K562 (cell line): ENCODE measurements at regions not wholly inside any gene's neighbourhood (a gene's known extent, or its start where the extent isn't known, plus 50 kb on each side); places are given as distances from the start of the nearest gene placed in this dataset.
A peak's percentile ranks its signal among the peaks of the same experiment; 100 is the strongest.

Experiments
- ATAC-seq: fragments of 200-7000 bp; cut with Tn5 transposase; 3 replicates; pipeline ENCODE4 v1.9.1; 2020; ENCODE audit warnings: moderate library complexity
- BruUV-seq: library from RNA; stranded (reverse); fragments of 400-500 nt; replicated peaks from 2 replicates; lab custom pipeline; 2021; lab: Mats Ljungman, UMichigan
- CTCF ChIA-PET: fragments of 300-600 bp; formaldehyde crosslinking; extraction: SDS; loops from one replicate; lab custom pipeline; 2021; ENCODE audit warnings: low intra/inter-chr PET ratio; lab: Yijun Ruan, JAX
- POLR2A ChIA-PET: fragments of 300-600, 350-650 bp; sonication (Branson Sonifier 250); formaldehyde crosslinking; extraction: SDS; loops from one replicate; lab custom pipeline; 2021; ENCODE audit warnings: antibody characterized with exemption, inconsistent platforms; lab: Yijun Ruan, JAX
- DNase-seq, 4 experiments: peaks; one replicate each; pipeline versions ENCODE4 v3.0.0 to v3.0.0-alpha.2; 2011 to 2018; ENCODE audit warnings: low spot score in 3 of 4, mixed read lengths in 3 of 4; ENCODE audit errors: extremely low read depth in 1 of 4
- FAIRE-seq: peaks from 2 replicates; lab custom pipeline; 2011; peaks lifted over from hg19 to GRCh38; lab: Jason Lieb, UNC
- H2AFZ ChIP-seq: 2 replicates; pipeline ENCODE4 v1.6.0; 2011; ENCODE audit warnings: low read depth, low read length, control low read depth, inconsistent platforms
- H3K27ac ChIP-seq: fragments of 200-600 bp; 3 replicates; pipeline ENCODE4 v1.8.0; 2011; ENCODE audit warnings: low read depth, mild to moderate bottlenecking, control low read depth, inconsistent platforms, low read length, moderate library complexity, mixed read lengths; ENCODE audit errors: extremely low read depth
- H3K27me3 ChIP-seq, 2 experiments: fragments of 300-600 bp in 1 of 2; 2 replicates in 1 of 2; 3 replicates in 1 of 2; pipeline versions ENCODE4 v1.6.0 to v1.8.0; 2011; ENCODE audit warnings: inconsistent platforms in 2 of 2, low read length in 2 of 2, mild to moderate bottlenecking in 1 of 2, mixed read lengths in 1 of 2, moderate library complexity in 1 of 2; ENCODE audit not compliant: control insufficient read depth in 2 of 2, insufficient read depth in 2 of 2
- H3K36me3 ChIP-seq: fragments of 300-600 bp; 3 replicates; pipeline ENCODE4 v1.8.0; 2011; ENCODE audit warnings: mild to moderate bottlenecking, low read length, inconsistent platforms; ENCODE audit not compliant: control insufficient read depth, insufficient read depth
- H3K4me1 ChIP-seq, 2 experiments: fragments of 200-600 bp in 1 of 2; replicated peaks in 1 of 2; 2 replicates in 1 of 2; 3 replicates in 1 of 2; pipeline versions ENCODE4 v1.5.1 to v1.8.0; 2011; ENCODE audit warnings: inconsistent platforms in 2 of 2, low read length in 2 of 2, mild to moderate bottlenecking in 1 of 2, mixed read lengths in 1 of 2, moderate library complexity in 1 of 2; ENCODE audit not compliant: control insufficient read depth in 2 of 2, insufficient read depth in 2 of 2
- H3K4me2 ChIP-seq: 2 replicates; pipeline ENCODE4 v1.6.1; 2011; ENCODE audit warnings: low read length, control low read depth, inconsistent platforms, mixed read lengths; ENCODE audit not compliant: insufficient read depth
- H3K4me3 ChIP-seq: fragments of 200-600 bp; sonication (generic), shearing (Covaris generic); 2 replicates; pipeline ENCODE4 v1.5.1; 2016; ENCODE audit warnings: control low read depth, inconsistent platforms
- H3K79me2 ChIP-seq: fragments of 200-600 bp; 3 replicates; pipeline ENCODE4 v1.8.0; 2011; ENCODE audit warnings: low read length, inconsistent platforms; ENCODE audit not compliant: control insufficient read depth, insufficient read depth
- H3K9ac ChIP-seq, 2 experiments: 2 replicates each; pipeline versions ENCODE4 v1.6.0 to v1.6.1; 2011; ENCODE audit warnings: low read depth in 2 of 2, low read length in 2 of 2, control low read depth in 1 of 2, inconsistent platforms in 1 of 2, mild to moderate bottlenecking in 1 of 2, mixed read lengths in 1 of 2; ENCODE audit not compliant: insufficient read depth in 1 of 2
- H3K9me1 ChIP-seq: one replicate; pipeline ENCODE4 v1.6.0; 2011; ENCODE audit warnings: inconsistent platforms, mild to moderate bottlenecking, low read length, moderate library complexity; ENCODE audit not compliant: control insufficient read depth, insufficient read depth
- H3K9me3 ChIP-seq: replicated peaks from 2 replicates; pipeline ENCODE4 v1.5.1; 2011; ENCODE audit warnings: low read depth, low read length, inconsistent platforms; ENCODE audit not compliant: control insufficient read depth, insufficient read depth
- H4K20me1 ChIP-seq: replicated peaks from 2 replicates; pipeline ENCODE4 v1.6.1; 2011; ENCODE audit warnings: low read length, inconsistent platforms, mixed read lengths; ENCODE audit not compliant: control insufficient read depth, insufficient read depth
- CBFB ChIP-seq: sonication (generic); formaldehyde crosslinking; IDR thresholded peaks from 2 replicates; pipeline ENCODE4 v1.4.0; 2020; ENCODE audit warnings: mild to moderate bottlenecking, missing genetic modification reagents
- CCNT2 ChIP-seq: IDR thresholded peaks from 2 replicates; pipeline ENCODE4 v1.6.1; 2011; ENCODE audit warnings: borderline replicate concordance, low read depth, mild to moderate bottlenecking, moderate library complexity, mixed read lengths, low read length; ENCODE audit not compliant: insufficient read length; ENCODE audit errors: extremely low read depth
- FOXK1 ChIP-seq: sonication (generic); formaldehyde crosslinking; IDR thresholded peaks from 2 replicates; pipeline ENCODE4 v1.8.0; 2022; ENCODE audit warnings: missing genetic modification reagents, mild to moderate bottlenecking, borderline replicate concordance
- HDAC6 ChIP-seq: IDR thresholded peaks from 2 replicates; pipeline ENCODE4 v1.6.1; 2012; ENCODE audit warnings: low read depth, mild to moderate bottlenecking, control low read depth, inconsistent platforms, low read length, moderate library complexity
- MAZ ChIP-seq, 2 experiments: fragments of 450-650 bp in 1 of 2; sonication (generic) in 1 of 2; formaldehyde crosslinking; IDR thresholded peaks in 1 of 2; conservative IDR thresholded peaks in 1 of 2; 2 replicates each; pipeline versions ENCODE4 v1.4.0 to v1.5.0; 2020; ENCODE audit warnings: mild to moderate bottlenecking in 1 of 2, missing genetic modification reagents in 1 of 2
- MCM3 ChIP-seq: fragments of 450-650 bp; IDR thresholded peaks from 2 replicates; pipeline ENCODE4 v1.6.1; 2016
- MCM5 ChIP-seq: fragments of 450-650 bp; IDR thresholded peaks from 2 replicates; pipeline ENCODE4 v1.6.1; 2016; ENCODE audit warnings: low read depth
- NFE2L1 ChIP-seq: fragments of 450-650 bp; IDR thresholded peaks from 2 replicates; pipeline ENCODE4 v1.6.1; 2016; ENCODE audit warnings: missing genetic modification characterization, low read depth, mild to moderate bottlenecking, missing compliant biosample characterization, moderate library complexity, borderline replicate concordance
- NFRKB ChIP-seq: fragments of 450-650 bp; IDR thresholded peaks from 2 replicates; pipeline ENCODE4 v1.6.1; 2016; ENCODE audit warnings: low read depth
- PHB ChIP-seq: fragments of 250-450 bp; sonication (Bioruptor Pico); IDR thresholded peaks from 2 replicates; pipeline ENCODE4 v1.5.0; 2021
- ZNF140 ChIP-seq: fragments of 250-450 bp; sonication (Bioruptor Pico); IDR thresholded peaks from 2 replicates; pipeline ENCODE4 v1.8.0; 2021; ENCODE audit warnings: moderate library complexity, mild to moderate bottlenecking, inconsistent platforms
- ZNF232 ChIP-seq: sonication (generic); formaldehyde crosslinking; IDR thresholded peaks from 2 replicates; pipeline ENCODE4 v1.8.0; 2022; ENCODE audit warnings: mild to moderate bottlenecking, missing genetic modification reagents
- WGBS: fragments of 100-300 bp; shearing (Covaris generic); methylation state at CpG from one replicate; pipeline ENCODE4 v1.1.6; 2016; ENCODE audit warnings: low coverage, mixed read lengths; ENCODE audit not compliant: insufficient coverage; ENCODE audit errors: missing lambda C conversion rate; 5-methylcytosine and 5-hydroxymethylcytosine counted together
- in situ Hi-C: fragments of 300-500 bp; cut with MboI; formaldehyde crosslinking; loops from 4 replicates; pipeline ENCODE4 v1.15.0; 2018; ENCODE audit warnings: inconsistent platforms, mixed read lengths
- intact Hi-C: fragments of 100-400 bp; cut with micrococcal nuclease; formaldehyde crosslinking; loops from 2 replicates; pipeline ENCODE4 v1.14.2; 2022
- TF ChIP-seq, protein P1 (sequence below): fragments of 450-650 bp; IDR thresholded peaks from 2 replicates; pipeline ENCODE4 v1.6.1; 2017; ENCODE audit warnings: antibody characterized with exemption
- TF ChIP-seq, protein P2 (sequence below): sonication (generic); formaldehyde crosslinking; IDR thresholded peaks from 2 replicates; pipeline ENCODE4 v1.8.0; 2022; ENCODE audit warnings: missing genetic modification reagents, mild to moderate bottlenecking, moderate library complexity, borderline replicate concordance

DNA sequence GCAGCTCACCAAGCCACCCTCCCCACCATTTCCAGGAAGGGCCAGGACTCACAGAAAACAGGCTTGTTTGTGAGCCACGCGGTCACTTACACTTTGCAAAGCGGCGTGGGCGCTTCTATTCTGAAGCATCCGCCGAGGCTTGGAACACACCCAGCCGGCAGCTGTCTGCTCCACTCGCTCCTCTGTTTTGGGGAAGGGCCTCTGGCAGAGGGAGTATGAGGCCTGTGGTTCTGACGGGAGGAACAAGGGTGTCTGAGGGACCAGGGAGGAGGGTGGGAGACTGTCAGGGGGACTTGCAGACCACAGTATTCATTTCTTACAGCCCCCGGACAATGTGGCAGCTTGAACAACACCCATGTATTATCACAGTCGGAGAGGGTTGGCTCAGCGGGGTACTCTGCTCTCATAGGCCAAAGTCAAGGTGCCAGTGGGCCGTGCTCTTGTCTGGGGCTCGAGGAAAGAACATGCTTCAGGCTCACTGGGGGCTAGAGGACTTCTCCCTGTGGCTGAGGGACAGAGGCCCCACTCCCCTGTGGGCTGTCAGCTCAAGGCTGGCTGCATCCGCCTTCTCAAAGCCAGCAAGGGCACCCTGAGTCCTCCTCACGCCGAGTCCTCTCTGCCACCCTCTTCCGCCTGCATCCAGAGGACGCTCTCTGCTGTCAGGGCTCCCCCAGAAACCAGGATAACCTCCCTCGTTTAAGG is 60.4 kb upstream of the FAM20C start:
- no peak overlapping the region for H3K4me2 ChIP-seq
- H4K20me1 ChIP-seq: peaks cover 7% of the 10 kb centered on the region
- 3% methylated on average over 18 of the region's 21 CpGs for WGBS
- peaks cover 5% of the 10 kb centered on the region for H3K9me1 ChIP-seq
- CTCF ChIA-PET: no interaction called here
- no peaks in the 10 kb centered on the region for H3K36me3 ChIP-seq
- H3K9ac ChIP-seq: peak overlapping the region in 1 of 2 experiments; percentile 48; a peak in 1 of 4 replicates
- ATAC-seq (no peak), FAIRE-seq (no peak), DNase-seq (no peak)
- BruUV-seq: no TSS peak
- H3K4me1 ChIP-seq: peaks cover 0 to 5% of the 10 kb centered on the region in 2 experiments; a peak in 1 of 5 replicates
- no peak overlapping the region for H3K27ac ChIP-seq
- no peaks in the 10 kb centered on the region for H3K9me3 ChIP-seq
- peaks cover 39 to 67% of the 10 kb centered on the region in 2 experiments for H3K27me3 ChIP-seq
- H2AFZ ChIP-seq: no peak overlapping the region
- in situ Hi-C loops: no loop called here
- TF ChIP-seq HDAC6: no peak
- TF ChIP-seq CBFB: no peak
- no peak for TF ChIP-seq NFRKB
- no peak for TF ChIP-seq MAZ (CRISPR knock-in tag; conservative IDR thresholded peaks at IDR 0.05 in 1 of 2, IDR thresholded peaks at IDR 0.05 in 1 of 2)
- TF ChIP-seq, protein P1, sequence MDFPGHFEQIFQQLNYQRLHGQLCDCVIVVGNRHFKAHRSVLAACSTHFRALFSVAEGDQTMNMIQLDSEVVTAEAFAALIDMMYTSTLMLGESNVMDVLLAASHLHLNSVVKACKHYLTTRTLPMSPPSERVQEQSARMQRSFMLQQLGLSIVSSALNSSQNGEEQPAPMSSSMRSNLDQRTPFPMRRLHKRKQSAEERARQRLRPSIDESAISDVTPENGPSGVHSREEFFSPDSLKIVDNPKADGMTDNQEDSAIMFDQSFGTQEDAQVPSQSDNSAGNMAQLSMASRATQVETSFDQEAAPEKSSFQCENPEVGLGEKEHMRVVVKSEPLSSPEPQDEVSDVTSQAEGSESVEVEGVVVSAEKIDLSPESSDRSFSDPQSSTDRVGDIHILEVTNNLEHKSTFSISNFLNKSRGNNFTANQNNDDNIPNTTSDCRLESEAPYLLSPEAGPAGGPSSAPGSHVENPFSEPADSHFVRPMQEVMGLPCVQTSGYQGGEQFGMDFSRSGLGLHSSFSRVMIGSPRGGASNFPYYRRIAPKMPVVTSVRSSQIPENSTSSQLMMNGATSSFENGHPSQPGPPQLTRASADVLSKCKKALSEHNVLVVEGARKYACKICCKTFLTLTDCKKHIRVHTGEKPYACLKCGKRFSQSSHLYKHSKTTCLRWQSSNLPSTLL: no peak
- no peak for TF ChIP-seq PHB (CRISPR knock-in tag)
- TF ChIP-seq NFE2L1 (tag): no peak
- no peak for TF ChIP-seq ZNF232
- no peak for TF ChIP-seq MCM3
- no peak for TF ChIP-seq CCNT2
- no peak for TF ChIP-seq ZNF140
- no peak for TF ChIP-seq MCM5
- TF ChIP-seq FOXK1 (CRISPR knock-in tag): no peak
- TF ChIP-seq, protein P2, sequence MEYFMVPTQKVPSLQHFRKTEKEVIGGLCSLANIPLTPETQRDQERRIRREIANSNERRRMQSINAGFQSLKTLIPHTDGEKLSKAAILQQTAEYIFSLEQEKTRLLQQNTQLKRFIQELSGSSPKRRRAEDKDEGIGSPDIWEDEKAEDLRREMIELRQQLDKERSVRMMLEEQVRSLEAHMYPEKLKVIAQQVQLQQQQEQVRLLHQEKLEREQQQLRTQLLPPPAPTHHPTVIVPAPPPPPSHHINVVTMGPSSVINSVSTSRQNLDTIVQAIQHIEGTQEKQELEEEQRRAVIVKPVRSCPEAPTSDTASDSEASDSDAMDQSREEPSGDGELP (CRISPR knock-in tag): no peak
- TF ChIP-seq, all 486 proteins: peak for 0
- Histone ChIP-seq H3K4me3 (no peak overlapping the region), H3K79me2 (no peaks in the 10 kb centered on the region)
- intact Hi-C loops: no loop called here
- POLR2A ChIA-PET: interaction anchor here (0.6 to 1.6 kb wide), 4 partner anchors 11 to 153 kb away, joined by 3 to 4 read pairs (median 4); no protein-coding TSS in a partner anchor
